ENCODE measurements at regions not wholly inside any gene's neighbourhood (a gene's known extent, or its start where the extent isn't known, plus 50 kb on each side); places are given as distances from the start of the nearest gene placed in this dataset.

DNA sequence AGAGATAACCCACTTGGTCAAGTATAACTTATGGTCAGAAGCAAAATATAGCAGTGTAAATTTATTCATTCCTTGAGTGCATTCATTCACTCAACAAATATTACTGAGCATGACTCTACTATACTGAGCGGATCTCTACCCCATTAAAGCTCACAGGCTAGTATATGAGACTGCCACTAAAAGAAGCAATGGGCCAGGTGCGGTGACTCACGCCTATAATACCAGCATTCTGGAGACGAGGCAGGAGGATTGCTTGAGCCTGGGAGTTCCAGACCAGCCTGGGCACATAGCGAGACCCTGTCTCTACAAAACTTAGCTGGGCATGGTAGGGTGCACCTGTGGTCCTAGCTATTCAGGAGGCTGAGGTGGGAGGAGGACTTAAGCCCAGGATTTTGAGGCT is 197.6 kb upstream of the BLID start:
- TF ChIP-seq EZH2 (IDR thresholded peaks at IDR 0.05; ENCODE audit: low read length), result no peak
- TF ChIP-seq, protein P1, sequence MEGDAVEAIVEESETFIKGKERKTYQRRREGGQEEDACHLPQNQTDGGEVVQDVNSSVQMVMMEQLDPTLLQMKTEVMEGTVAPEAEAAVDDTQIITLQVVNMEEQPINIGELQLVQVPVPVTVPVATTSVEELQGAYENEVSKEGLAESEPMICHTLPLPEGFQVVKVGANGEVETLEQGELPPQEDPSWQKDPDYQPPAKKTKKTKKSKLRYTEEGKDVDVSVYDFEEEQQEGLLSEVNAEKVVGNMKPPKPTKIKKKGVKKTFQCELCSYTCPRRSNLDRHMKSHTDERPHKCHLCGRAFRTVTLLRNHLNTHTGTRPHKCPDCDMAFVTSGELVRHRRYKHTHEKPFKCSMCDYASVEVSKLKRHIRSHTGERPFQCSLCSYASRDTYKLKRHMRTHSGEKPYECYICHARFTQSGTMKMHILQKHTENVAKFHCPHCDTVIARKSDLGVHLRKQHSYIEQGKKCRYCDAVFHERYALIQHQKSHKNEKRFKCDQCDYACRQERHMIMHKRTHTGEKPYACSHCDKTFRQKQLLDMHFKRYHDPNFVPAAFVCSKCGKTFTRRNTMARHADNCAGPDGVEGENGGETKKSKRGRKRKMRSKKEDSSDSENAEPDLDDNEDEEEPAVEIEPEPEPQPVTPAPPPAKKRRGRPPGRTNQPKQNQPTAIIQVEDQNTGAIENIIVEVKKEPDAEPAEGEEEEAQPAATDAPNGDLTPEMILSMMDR (optimal IDR thresholded peaks at IDR 0.05 in 1 of 3, IDR thresholded peaks at IDR 0.05 in 1 of 3, conservative IDR thresholded peaks at IDR 0.05 in 1 of 3; ENCODE audit: extremely low read depth in 1 of 3, insufficient read depth in 2 of 3, low read length in 3 of 3), result no peak
- Histone ChIP-seq H3K27me3 (ENCODE audit: control insufficient read depth, extremely low read depth, insufficient read depth, low read length) (peaks cover 8% of the 10 kb centered on the region), H3K9me3 (ENCODE audit: control insufficient read depth, low read depth, low read length) (no peaks in the 10 kb centered on the region), H4K20me1 (ENCODE audit: control insufficient read depth, extremely low read depth, insufficient read depth, low read length) (no peaks in the 10 kb centered on the region), H3K9ac (ENCODE audit: control insufficient read depth, extremely low read depth, insufficient read depth, low read length) (no peak overlapping the region), H3K36me3 (ENCODE audit: control insufficient read depth in 2 of 2, extremely low read depth in 1 of 2, insufficient read depth in 2 of 2, low read length in 2 of 2) (no peaks in the 10 kb centered on the region), H3K27ac (ENCODE audit: control insufficient read depth, insufficient read depth, low read length) (no peak overlapping the region), H3K4me3 (ENCODE audit: control insufficient read depth in 2 of 3, extremely low read depth in 1 of 3, insufficient read depth in 2 of 3, low read depth in 1 of 3, low read length in 3 of 3) (no peak overlapping the region), H3K4me2 (ENCODE audit: control insufficient read depth, extremely low read depth, insufficient read depth, low read depth, low read length) (no peak overlapping the region), H3K9me1 (ENCODE audit: control insufficient read depth, extremely low read depth, insufficient read depth, low read length) (peaks cover 2% of the 10 kb centered on the region), H3K4me1 (ENCODE audit: control insufficient read depth, extremely low read depth, insufficient read depth, low read length) (no peaks in the 10 kb centered on the region), H2AFZ (ENCODE audit: control insufficient read depth, low read length) (no peak overlapping the region), H3K79me2 (ENCODE audit: control insufficient read depth, insufficient read depth, low read length) (no peaks in the 10 kb centered on the region)
- DNase-seq (ENCODE audit: low read depth, low spot score) (no peak), FAIRE-seq (no peak)
- dilution Hi-C loops (cut with MboI; ENCODE audit: extremely low pct_ligation_motif_present, low sequenced_read_pairs), result no loop called here

DNA sequence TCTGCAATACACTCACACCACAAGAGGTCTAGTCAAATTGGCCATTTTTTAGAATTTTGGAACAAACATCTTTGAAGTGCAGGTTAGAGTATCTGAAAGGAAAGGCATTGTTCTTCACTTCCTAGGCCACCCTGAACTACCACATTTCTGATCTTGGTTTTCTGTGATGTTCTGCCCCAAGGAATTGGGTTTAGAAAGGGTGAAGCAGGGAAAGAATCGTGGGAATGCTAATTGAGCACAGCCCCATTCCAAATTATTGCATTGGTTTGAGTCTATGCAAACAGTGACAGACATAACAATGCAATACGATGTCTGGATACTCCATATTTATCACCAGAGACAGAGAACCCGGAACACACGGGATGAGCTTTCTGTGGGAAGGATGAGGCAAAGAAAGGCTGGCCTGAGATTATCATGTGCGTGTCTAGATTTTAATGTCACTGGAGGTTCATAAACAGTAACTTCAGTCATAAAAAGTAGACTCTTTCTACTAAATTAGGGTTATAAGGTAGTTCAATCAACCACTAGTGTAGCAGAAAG is 195.3 kb upstream of the BLID start:
- dilution Hi-C loops (cut with MboI; ENCODE audit: extremely low pct_ligation_motif_present, low sequenced_read_pairs), result no loop called here
- TF ChIP-seq, protein P1 (optimal IDR thresholded peaks at IDR 0.05 in 1 of 3, IDR thresholded peaks at IDR 0.05 in 1 of 3, conservative IDR thresholded peaks at IDR 0.05 in 1 of 3; ENCODE audit: extremely low read depth in 1 of 3, insufficient read depth in 2 of 3, low read length in 3 of 3), result no peak
- no peak for TF ChIP-seq EZH2 (IDR thresholded peaks at IDR 0.05; ENCODE audit: low read length)
- Histone ChIP-seq H3K4me2 (ENCODE audit: control insufficient read depth, extremely low read depth, insufficient read depth, low read depth, low read length) (no peak overlapping the region), H2AFZ (ENCODE audit: control insufficient read depth, low read length) (no peak overlapping the region), H3K9me1 (ENCODE audit: control insufficient read depth, extremely low read depth, insufficient read depth, low read length) (peaks cover 2% of the 10 kb centered on the region), H3K9ac (ENCODE audit: control insufficient read depth, extremely low read depth, insufficient read depth, low read length) (no peak overlapping the region), H3K36me3 (ENCODE audit: control insufficient read depth in 2 of 2, extremely low read depth in 1 of 2, insufficient read depth in 2 of 2, low read length in 2 of 2) (no peaks in the 10 kb centered on the region), H3K4me3 (ENCODE audit: control insufficient read depth in 2 of 3, extremely low read depth in 1 of 3, insufficient read depth in 2 of 3, low read depth in 1 of 3, low read length in 3 of 3) (no peak overlapping the region), H3K79me2 (ENCODE audit: control insufficient read depth, insufficient read depth, low read length) (no peaks in the 10 kb centered on the region), H3K9me3 (ENCODE audit: control insufficient read depth, low read depth, low read length) (no peaks in the 10 kb centered on the region), H3K27ac (ENCODE audit: control insufficient read depth, insufficient read depth, low read length) (no peak overlapping the region), H4K20me1 (ENCODE audit: control insufficient read depth, extremely low read depth, insufficient read depth, low read length) (no peaks in the 10 kb centered on the region), H3K27me3 (ENCODE audit: control insufficient read depth, extremely low read depth, insufficient read depth, low read length) (peaks cover 8% of the 10 kb centered on the region), H3K4me1 (ENCODE audit: control insufficient read depth, extremely low read depth, insufficient read depth, low read length) (no peaks in the 10 kb centered on the region)
- no peak for DNase-seq (ENCODE audit: low read depth, low spot score)
- FAIRE-seq, result no peak
